NOMO-1 (cell line): ENCODE measurements at regions not wholly inside any gene's neighbourhood (a gene's known extent, or its start where the extent isn't known, plus 50 kb on each side); places are given as distances from the start of the nearest gene placed in this dataset.

Experiments used
- DNase-seq, 2 experiments: peaks; one replicate each; lab custom pipeline; 2025; ENCODE audit not compliant: unreplicated experiment in 2 of 2; lab: John Stamatoyannopoulos, UW

DNA sequence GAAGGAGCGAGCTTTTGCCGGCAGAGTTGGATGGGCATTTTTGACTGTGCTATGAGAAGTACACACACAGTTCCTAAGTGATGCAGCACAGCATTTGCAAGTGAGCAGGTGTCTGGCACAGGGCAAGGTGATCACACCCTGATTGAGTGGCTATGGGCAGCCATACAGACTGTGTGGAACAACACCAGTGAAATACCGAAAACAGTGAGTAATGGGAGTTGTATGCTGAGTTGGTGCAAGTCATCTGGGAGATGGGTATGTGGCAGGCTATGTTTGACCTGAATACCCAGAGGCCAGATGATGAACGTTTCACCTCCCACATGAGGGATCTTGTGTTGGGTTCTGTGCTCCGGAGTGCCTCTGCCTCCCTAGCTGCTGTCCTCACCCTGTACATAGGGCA lies 53.5 kb upstream of the TIPARP start:
- DNase-seq = no peak

DNA sequence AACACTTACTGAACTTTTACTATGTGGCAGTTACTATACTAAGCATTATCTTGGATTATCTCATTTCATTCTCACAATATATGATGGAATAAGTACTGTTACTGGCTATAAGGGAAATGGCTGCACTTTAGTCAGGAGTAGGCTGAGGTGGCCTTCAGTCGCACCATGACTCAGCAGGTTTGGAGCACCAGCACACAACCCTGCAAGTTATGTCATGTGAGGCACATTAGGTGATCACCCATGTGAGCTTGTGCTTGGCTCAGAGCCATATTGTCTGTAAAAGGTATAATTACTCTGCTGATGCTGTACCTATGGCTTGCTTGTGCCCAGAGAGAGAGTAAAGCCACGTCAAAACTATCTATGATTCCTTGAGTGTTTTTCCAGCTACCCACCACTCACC lies 54.1 kb upstream of the TIPARP start:
- DNase-seq = no peak

DNA sequence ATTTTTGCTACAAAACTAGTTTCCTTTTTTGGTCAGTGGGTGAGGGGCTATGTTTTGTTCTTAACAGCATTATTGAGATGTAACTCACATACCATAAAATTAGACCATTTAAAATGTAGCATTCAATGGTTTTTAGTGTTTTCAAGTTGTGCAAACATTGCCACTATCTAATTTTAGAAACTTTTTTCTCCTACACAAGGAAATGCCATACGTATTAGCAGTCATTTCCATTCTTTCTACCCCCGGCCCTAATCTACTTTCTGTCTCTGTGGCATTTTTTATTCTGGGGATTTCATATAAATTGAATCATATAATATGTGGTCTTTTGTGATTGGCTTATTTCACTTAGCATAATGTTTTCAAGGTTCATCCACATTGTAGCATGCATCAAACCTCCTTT lies 55.0 kb upstream of the TIPARP start:
- DNase-seq = no peak

DNA sequence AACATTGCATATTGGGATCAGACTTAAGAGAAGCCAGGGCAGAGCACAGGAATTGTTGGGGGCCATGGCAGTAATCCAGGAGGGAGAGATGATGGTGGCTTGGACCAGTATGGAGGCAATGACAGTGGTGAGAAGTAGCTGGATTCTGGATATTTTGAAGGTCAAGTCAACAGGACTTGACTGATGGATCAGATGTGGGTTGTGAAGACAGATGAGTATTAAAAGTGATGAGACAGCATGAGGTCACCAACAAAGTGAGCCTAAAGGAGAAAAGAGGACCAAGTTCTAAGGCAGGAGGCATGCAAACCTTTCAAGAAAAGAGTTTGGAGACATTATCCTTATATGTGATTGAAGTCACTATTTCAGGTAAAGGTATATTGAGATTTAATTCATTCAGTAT lies 56.6 kb upstream of the TIPARP start:
- DNase-seq = no peak

DNA sequence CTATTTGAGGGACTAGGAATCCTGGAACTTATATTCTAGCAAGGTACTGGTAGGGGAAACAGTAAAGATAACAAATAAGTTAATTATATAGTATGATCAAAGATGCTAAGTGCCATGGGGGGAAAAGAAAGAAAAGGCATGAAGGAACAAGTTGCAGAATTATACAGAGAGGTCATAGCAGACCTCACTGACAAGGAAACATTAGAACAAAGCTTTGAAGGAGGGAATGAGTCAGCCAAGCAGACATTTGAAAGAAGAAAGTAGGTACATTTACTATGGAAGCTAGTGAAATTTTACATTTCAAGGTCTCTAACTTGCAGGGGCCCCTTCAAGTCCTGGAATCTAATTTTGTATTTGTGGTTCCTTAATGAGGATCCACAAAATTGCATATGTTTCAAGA lies 57.2 kb upstream of the TIPARP start:
- DNase-seq = no peak

DNA sequence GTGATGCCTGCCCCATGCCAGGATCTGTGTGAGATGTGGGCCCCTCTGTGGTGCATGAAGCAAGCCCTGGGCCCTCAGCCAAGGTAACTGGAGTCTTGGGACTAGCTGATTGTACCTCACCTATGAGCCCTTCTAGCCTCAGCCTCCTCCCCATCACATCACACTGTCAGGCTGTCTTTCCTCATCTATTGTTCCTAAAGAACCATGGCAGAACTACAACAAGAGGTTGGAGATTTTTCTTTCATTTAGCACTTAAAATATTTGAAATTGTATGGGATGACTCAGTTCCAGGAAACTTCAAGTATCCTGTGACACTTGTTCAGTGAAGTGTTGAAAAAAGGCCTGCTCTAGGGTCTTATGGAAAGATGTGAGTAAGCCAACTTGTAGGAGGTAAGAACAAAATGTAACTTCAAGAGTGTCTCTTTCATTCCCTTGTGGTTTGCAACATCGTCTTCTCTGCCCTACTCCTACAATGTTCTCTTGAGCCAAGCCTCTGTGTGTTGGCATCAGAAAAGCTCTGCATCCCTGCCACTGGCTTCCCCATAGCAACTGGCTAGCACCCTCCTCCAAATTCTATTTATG lies 58.7 kb upstream of the TIPARP start:
- no peak for DNase-seq

DNA sequence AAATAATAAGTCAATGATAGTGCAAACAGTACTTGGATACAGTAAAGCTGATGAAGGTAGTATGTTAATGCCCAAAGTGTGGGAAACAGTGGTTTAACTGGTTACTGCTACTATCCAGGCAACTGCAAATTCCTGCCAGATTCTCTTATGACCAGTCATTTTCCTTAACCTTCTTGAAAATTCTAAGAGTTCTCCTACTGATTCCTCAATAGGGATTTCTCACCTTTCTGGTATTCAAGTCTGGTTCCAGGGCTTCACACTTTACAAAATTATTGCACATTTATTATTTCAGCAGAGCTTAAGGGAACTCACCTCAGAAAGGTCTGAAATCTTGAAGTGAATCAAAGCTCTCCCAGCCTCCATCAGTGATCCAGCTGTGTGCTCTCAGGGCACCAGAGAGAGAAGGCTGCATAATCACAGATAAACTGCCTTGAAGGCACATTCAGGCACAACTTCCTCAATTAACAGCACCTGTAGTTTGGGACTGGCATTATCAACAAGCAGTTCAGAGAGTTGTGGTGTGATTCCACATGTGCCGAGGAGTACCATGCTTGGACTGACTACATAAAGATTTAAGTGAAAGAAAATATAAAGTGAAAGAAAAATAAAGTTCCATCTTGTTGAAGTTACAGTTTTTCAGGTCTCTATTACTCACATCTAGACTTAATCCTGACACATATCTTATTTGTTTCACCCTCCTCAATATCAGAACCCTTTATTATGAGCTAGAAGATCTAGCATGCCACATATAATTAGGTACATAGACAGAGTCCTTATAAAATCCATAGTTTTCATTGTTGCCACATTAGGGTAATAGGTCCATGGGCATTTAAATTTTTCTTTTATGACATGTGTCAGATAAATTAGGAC lies 59.5 kb upstream of the TIPARP start:
- DNase-seq = peak in 1 of 2 experiments; percentile 14

DNA sequence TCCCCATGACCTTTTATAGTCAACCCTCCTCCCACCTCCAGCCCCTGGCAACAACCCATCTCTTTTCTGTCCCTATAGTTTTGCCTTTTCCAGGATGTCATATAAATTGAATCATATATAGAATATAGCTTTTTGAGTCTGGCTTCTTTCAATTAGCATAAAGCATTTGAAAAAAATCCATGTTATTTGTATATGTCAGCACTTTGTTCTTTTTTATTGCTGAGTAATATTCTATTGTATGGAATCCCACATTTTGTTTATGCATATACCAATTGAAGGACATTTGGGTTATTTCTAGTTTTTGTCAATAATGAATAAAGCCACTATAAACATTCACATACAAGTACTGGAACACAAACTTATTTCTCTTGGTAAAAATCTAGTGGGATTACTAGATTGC lies 58.0 kb upstream of the SSR3 start:
- no peak for DNase-seq

DNA sequence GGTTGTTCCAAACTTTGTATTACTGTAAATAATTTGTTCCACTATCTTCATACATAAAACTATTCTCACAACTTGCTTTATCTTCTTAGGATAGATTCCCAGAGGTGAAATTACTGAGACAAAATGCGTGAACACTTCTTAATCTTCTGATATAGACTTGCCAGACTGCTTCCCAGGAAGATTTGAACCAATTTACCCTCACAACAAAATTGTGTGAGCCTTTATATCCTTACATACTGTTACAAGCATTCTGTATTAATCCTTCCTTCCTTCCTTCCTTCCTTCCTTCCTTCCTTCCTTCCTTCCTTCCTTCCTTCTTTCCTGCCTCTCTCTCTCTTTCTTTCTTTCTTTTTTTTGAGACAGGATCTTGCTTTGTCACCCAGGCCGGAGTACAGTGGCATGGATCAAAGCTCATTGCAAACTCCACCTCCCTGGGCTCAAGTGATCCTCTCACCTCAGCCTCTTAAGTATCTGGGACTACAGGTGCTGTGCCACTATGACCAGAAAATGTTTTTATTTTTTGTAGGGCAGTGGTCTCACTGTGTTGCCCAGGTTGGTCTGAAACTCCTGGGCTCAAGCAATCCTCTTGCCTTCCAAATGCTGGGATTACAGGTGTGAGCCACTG lies 57.1 kb upstream of the SSR3 start:
- no peak for DNase-seq

DNA sequence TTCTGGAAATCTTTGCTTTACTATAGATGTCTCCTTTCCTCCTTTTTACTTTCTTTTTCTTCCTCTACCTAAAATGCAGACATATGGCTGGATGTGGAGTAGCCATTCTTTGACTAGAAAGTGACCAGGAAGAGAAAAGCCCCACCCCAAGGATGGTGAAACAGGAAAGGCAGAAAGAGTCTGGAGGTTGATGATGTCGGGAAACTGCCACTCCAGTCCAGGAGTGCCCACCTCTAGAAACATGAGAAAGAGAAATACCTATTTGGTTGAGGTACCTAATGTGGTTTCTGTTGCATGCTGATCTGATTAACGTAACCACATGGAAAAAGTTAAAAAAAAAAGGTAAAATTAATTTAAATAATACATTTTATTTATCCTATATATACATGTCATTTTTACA lies 55.2 kb upstream of the SSR3 start:
- no peak for DNase-seq

DNA sequence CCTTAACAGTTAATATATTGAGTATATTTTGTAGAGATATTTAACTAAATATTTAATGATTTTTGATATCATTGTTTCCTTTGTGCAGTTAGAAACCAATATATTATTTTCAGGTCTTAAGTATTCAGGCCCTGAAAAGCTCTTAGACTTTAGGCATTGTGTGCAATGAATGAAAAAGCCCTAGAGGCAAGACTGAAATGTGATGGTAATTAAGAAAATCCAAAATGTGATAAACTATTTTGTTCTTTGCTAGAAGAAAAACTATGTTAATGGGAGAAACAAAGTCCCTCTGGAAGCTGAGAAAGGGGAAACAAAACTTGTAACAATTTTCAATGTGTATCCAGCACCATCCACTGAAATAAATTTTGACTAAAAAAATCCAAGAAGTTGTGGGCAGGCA lies 54.6 kb upstream of the SSR3 start:
- DNase-seq = no peak

DNA sequence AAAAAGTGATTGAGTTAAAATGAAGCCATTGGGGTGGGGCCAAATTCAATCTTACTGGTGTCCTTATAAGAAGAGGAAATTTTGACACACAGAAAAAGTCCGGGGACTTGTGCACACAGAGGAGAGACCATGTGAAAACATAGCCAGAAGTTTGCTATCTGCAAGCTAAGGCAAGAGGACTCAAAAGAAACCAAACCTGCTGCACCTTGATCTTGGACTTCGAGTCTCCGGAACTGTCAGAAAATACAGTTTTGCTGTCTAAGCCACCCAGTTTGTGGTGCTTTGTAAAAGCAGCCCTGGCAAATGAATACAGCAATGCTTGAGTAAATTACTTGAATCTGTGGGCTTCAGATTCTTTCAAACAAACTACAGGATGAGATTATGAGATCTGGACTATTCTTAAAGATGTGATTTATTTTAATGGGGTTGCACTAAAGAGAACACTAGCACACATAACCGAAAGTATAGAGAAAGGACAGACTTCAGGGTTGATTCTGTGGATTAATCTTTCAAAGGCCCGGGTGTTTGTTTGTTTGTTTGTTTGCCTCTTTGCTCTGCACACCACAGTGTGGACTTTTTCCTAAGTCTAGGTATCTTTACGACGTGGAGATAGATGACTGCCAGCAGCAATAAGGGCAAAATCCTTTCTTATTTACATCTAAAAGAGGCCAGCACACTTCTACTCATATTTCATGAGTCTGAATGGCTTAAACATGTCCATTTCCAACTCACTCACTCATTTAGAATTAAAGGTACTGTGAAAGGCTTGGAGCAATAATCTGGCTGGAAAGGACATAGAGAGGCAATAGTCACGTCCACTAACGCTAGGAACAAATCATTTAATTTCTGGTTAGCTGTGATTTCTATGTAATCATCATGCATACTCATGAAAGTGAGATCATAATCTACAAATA lies 53.9 kb upstream of the SSR3 start:
- DNase-seq = no peak

DNA sequence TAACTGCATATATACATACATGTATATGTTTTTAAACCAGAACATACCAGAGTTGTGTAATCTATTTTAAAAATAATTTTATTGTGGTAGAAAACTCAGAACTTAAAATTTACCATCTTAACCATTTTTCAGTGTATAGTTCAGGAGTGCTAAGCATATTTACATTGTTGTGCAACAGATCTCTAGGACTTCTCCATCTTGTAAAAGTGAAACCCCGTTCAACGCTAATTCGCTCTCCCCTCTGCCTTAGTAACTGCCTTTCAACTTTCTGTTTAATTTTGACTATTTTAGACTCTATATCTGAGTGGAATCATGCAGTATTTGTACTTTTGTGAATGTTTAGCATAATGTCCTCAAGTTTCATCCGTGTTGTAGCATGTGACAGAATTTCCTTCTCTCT lies 51.8 kb upstream of the SSR3 start:
- DNase-seq = peak; percentile 79 to 91

DNA sequence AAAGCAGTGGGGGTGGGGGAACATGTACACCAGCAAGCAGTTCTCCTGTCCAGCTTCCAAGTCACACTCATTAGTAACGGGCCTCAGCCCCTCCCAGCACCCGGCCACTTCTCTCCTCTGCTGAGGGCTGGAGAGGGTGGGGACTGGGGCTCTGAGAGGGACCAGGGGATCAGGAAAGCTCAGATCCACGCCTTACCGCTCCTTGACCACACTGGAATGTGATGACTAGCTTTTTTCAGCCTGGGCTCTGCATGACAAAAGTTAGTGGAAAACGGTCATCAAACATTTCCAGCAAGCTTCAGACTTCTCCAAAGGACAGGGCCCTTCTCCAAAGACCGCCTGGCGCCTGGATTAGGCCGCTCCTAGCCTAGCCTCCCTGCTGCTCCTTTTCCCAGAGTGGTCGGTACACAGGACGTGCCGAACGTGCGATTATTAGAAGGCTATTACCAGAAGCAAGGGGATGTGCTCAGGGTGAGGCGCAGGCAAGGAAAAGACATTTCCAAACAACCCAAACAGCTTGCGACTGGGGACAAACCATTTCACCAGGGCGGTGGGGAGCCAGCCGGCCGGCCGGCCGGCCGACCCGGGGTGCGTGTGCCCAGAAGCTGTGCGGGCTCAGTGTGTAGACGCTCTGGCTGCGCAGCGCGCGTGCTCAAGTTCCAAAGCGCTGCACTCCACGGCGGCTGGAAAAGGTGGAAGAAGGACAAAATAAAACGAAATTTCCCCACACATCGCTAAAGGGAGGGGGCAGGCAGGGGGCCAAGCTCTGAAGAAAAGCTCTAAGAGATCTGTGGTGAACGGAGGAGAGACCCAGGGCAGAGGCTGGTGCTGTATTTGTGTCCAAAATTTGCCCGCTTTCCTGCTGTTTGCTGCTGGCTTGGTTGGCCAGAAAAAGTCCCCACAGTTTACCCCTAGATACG lies 51.0 kb upstream of the SSR3 start:
- DNase-seq = peak; percentile 45 to 49

DNA sequence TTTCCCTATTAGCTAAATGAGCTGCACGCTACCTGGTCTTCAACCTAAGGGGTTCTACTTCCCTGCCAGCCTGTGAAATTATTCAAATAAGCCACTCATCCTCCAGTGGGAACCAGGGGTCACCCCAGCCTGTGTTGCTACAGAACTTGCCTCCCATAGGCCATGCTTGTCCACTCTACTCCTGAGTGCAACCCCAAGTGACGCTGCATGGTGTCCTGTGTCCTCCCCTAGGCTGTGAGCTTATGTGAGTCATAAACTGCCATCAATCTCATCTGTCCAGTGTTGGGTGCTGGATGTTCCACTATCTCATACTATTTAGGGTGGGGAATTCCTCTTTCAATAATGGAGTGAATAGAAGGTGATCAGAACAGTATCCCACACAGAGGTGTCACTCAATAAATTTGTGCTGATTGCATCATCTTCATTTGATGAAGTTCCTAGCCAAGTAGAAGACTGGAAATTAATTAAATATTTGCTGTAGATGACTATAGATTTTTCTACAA lies 49.8 kb upstream of the SSR3 start:
- DNase-seq = no peak
